Endodermal cell (in vitro differentiated cells): ENCODE measurements at regions not wholly inside any gene's neighbourhood (a gene's known extent, or its start where the extent isn't known, plus 50 kb on each side); places are given as distances from the start of the nearest gene placed in this dataset.

Experiments
- DNase-seq: peaks from one replicate; pipeline ENCODE4 v3.0.0-alpha.2; 2017
- H3K27ac ChIP-seq: 2 replicates; pipeline ENCODE4 v1.5.1; 2013; ENCODE audit warnings: mild to moderate bottlenecking, low read depth, low read length, moderate library complexity
- H3K27me3 ChIP-seq: 2 replicates; pipeline ENCODE4 v1.6.1; 2013; ENCODE audit warnings: mild to moderate bottlenecking, low read length, moderate library complexity; ENCODE audit not compliant: insufficient read depth, control insufficient read depth, poor library complexity, severe bottlenecking
- H3K36me3 ChIP-seq: 2 replicates; pipeline ENCODE4 v1.7.0; 2013; ENCODE audit warnings: mild to moderate bottlenecking, low read length, moderate library complexity; ENCODE audit not compliant: control insufficient read depth, insufficient read depth
- H3K4me1 ChIP-seq: one replicate; pipeline ENCODE4 v1.7.0; 2013; ENCODE audit warnings: low read length; ENCODE audit not compliant: control insufficient read depth, insufficient read depth
- H3K4me3 ChIP-seq: 2 replicates; pipeline ENCODE4 v1.5.1; 2013; ENCODE audit warnings: mild to moderate bottlenecking, low read length, moderate library complexity
- H3K9ac ChIP-seq: 2 replicates; pipeline ENCODE4 v1.6.1; 2013; ENCODE audit warnings: mild to moderate bottlenecking, low read length, moderate library complexity; ENCODE audit not compliant: poor library complexity, severe bottlenecking; ENCODE audit errors: extremely low read depth
- H3K9me3 ChIP-seq: 2 replicates; pipeline ENCODE4 v1.6.1; 2013; ENCODE audit warnings: mild to moderate bottlenecking, low read length, moderate library complexity; ENCODE audit not compliant: control insufficient read depth
- H3K27ac Mint-ChIP-seq: 2 replicates; pipeline ENCODE4 v1.8.0; 2020; ENCODE audit warnings: mixed read lengths
- H3K27me3 Mint-ChIP-seq: 2 replicates; pipeline ENCODE4 v1.8.0; 2021; ENCODE audit warnings: mild to moderate bottlenecking, mixed read lengths; ENCODE audit not compliant: insufficient read depth
- H3K36me3 Mint-ChIP-seq: 2 replicates; pipeline ENCODE4 v1.8.0; 2020; ENCODE audit warnings: low read depth, mixed read lengths
- H3K4me1 Mint-ChIP-seq: 2 replicates; pipeline ENCODE4 v1.8.0; 2020; ENCODE audit warnings: mixed read lengths
- H3K4me3 Mint-ChIP-seq: 2 replicates; pipeline ENCODE4 v1.8.0; 2020; ENCODE audit warnings: mild to moderate bottlenecking, moderate library complexity, mixed read lengths
- H3K9me3 Mint-ChIP-seq: 2 replicates; pipeline ENCODE4 v1.8.0; 2020; ENCODE audit warnings: mild to moderate bottlenecking, mixed read lengths
- WGBS, 2 experiments: methylation state at CpG; one replicate each; pipeline versions ENCODE4 v1.1.5 to v1.1.7; 2013; ENCODE audit warnings: missing lambda C conversion rate in 2 of 2, mixed read lengths in 1 of 2; ENCODE audit not compliant: insufficient coverage in 1 of 2, insufficient read length in 1 of 2; 5-methylcytosine and 5-hydroxymethylcytosine counted together
- TF ChIP-seq, protein P1 (sequence below): fragments of 200-600 bp; sonication (generic); conservative IDR thresholded peaks from 2 replicates; pipeline ENCODE4 v1.5.0; 2021; ENCODE audit warnings: antibody characterized with exemption, mild to moderate bottlenecking

DNA sequence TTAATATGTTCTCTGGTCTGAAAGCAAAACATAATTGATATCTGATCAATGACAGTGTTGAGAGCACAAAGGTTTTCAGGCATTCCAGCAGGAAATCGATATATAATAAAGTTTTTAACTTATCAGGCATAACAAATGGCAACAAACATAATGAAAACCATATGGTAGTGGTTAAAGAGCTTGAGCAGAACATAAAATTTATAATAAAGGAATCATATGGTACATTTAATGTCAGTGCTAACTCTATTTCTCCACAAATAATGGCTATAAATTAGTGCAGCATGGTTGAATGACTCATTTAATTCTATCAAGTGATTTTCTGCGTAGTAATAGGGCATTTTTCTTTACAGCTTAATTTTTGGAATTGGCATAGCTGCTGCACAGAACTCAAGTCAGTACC is 306.2 kb downstream of the FSIP2 start:
- Histone ChIP-seq H3K4me3 (no peak overlapping the region), H3K27me3 (no peaks in the 10 kb centered on the region), H3K9me3 (no peaks in the 10 kb centered on the region), H3K27ac (no peak overlapping the region), H3K4me1 (no peaks in the 10 kb centered on the region), H3K9ac (no peak overlapping the region), H3K36me3 (no peaks in the 10 kb centered on the region)
- DNase-seq: no peak
- TF ChIP-seq, protein P1, sequence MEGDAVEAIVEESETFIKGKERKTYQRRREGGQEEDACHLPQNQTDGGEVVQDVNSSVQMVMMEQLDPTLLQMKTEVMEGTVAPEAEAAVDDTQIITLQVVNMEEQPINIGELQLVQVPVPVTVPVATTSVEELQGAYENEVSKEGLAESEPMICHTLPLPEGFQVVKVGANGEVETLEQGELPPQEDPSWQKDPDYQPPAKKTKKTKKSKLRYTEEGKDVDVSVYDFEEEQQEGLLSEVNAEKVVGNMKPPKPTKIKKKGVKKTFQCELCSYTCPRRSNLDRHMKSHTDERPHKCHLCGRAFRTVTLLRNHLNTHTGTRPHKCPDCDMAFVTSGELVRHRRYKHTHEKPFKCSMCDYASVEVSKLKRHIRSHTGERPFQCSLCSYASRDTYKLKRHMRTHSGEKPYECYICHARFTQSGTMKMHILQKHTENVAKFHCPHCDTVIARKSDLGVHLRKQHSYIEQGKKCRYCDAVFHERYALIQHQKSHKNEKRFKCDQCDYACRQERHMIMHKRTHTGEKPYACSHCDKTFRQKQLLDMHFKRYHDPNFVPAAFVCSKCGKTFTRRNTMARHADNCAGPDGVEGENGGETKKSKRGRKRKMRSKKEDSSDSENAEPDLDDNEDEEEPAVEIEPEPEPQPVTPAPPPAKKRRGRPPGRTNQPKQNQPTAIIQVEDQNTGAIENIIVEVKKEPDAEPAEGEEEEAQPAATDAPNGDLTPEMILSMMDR: no peak
- no peak overlapping the region for H3K4me3 Mint-ChIP-seq
- H3K36me3 Mint-ChIP-seq: no peaks in the 10 kb centered on the region
- no peaks in the 10 kb centered on the region for H3K27me3 Mint-ChIP-seq
- no peak overlapping the region for H3K27ac Mint-ChIP-seq
- H3K4me1 Mint-ChIP-seq: no peaks in the 10 kb centered on the region
- WGBS, 2 experiments: 94 to 100% methylated on average over 1 to 2 of the region's 2 CpGs
- H3K9me3 Mint-ChIP-seq: no peaks in the 10 kb centered on the region

GRCh38 chr2:186052930-186053329 is 314.3 kb downstream of the FSIP2 start:
- no peaks in the 10 kb centered on the region for H3K27me3 ChIP-seq
- Mint-ChIP-seq H3K9me3 (no peaks in the 10 kb centered on the region), H3K27me3 (no peaks in the 10 kb centered on the region), H3K4me1 (no peaks in the 10 kb centered on the region), H3K36me3 (no peaks in the 10 kb centered on the region), H3K4me3 (no peak overlapping the region), H3K27ac (no peak overlapping the region)
- H3K9me3 ChIP-seq: no peaks in the 10 kb centered on the region
- no peak overlapping the region for H3K27ac ChIP-seq
- no peak overlapping the region for H3K4me3 ChIP-seq
- WGBS, 2 experiments: 78 to 80% methylated on average over 1 of the region's 1 CpG
- H3K4me1 ChIP-seq: no peaks in the 10 kb centered on the region
- TF ChIP-seq, protein P1: no peak
- H3K36me3 ChIP-seq: no peaks in the 10 kb centered on the region
- no peak for DNase-seq
- no peak overlapping the region for H3K9ac ChIP-seq

DNA sequence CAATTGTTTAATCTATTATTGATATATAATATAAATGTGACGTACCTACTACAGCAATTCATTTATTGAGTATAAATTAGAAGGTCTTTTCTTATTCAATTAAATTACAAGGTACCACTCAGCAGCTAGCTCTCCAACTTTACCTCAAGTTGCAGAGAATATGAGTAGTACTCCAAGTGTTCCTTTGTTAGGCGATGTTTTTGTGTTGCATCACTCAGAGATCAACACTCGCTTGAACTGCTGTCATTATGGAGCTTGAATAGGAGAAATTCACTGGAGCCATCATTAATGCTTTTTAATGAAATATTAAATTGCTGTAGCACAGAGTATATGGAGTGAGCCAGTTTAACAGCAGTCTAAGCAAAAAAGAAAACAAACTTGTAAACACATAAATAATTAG is 320.0 kb downstream of the FSIP2 start:
- no peak for DNase-seq
- Histone ChIP-seq H3K9ac (no peak overlapping the region), H3K36me3 (no peaks in the 10 kb centered on the region), H3K9me3 (no peaks in the 10 kb centered on the region), H3K4me1 (peaks cover 3% of the 10 kb centered on the region), H3K27ac (no peak overlapping the region), H3K4me3 (no peak overlapping the region), H3K27me3 (no peaks in the 10 kb centered on the region)
- Mint-ChIP-seq H3K27me3 (no peaks in the 10 kb centered on the region), H3K36me3 (no peaks in the 10 kb centered on the region), H3K9me3 (no peaks in the 10 kb centered on the region), H3K27ac (no peak overlapping the region), H3K4me3 (no peak overlapping the region), H3K4me1 (no peaks in the 10 kb centered on the region)
- WGBS, 2 experiments: 77 to 88% methylated on average over 2 of the region's 3 CpGs
- TF ChIP-seq, protein P1: no peak
